ENCODE measurements at regions not wholly inside any gene's neighbourhood (a gene's known extent, or its start where the extent isn't known, plus 50 kb on each side); places are given as distances from the start of the nearest gene placed in this dataset.

- no peak for DNase-seq
Observed at GRCh38 chr13:109586509-109587346, 199.7 kb downstream of the IRS2 start.

- no peak for DNase-seq
Observed at GRCh38 chr13:109584844-109585361, 201.5 kb downstream of the IRS2 start.

- DNase-seq = no peak
Observed at GRCh38 chr13:109577191-109577700, 209.1 kb downstream of the IRS2 start.

GRCh38 chr13:109576331-109576813, 210.0 kb downstream of the IRS2 start:
- DNase-seq = peak; percentile 94 to 95

GRCh38 chr13:109575821-109576220, 210.6 kb downstream of the IRS2 start:
- DNase-seq = no peak

GRCh38 chr13:109572389-109572788, 214.0 kb downstream of the IRS2 start:
- DNase-seq = no peak

GRCh38 chr13:109569958-109570711, 216.2 kb downstream of the IRS2 start:
- DNase-seq = no peak

- no peak for DNase-seq
Observed at GRCh38 chr13:109568339-109568818, 218.0 kb downstream of the IRS2 start.

GRCh38 chr13:109567315-109567714, 219.1 kb downstream of the IRS2 start:
- no peak for DNase-seq

GRCh38 chr13:109565877-109566276, 220.5 kb downstream of the IRS2 start:
- DNase-seq = no peak

GRCh38 chr13:109548374-109548773, 238.0 kb downstream of the IRS2 start:
- DNase-seq = peak; percentile 38 to 72

GRCh38 chr13:109547942-109548341, 238.4 kb downstream of the IRS2 start:
- no peak for DNase-seq

- no peak for DNase-seq
Observed at GRCh38 chr13:109545931-109546330, 240.5 kb downstream of the IRS2 start.

- DNase-seq = no peak
Observed at GRCh38 chr13:109541081-109541480, 245.3 kb downstream of the IRS2 start.

GRCh38 chr13:109537584-109537983, 248.8 kb downstream of the IRS2 start:
- DNase-seq = no peak

- no peak for DNase-seq
Observed at GRCh38 chr13:109533350-109533749, 253.0 kb downstream of the IRS2 start.

- no peak for DNase-seq
Observed at GRCh38 chr13:109529964-109530363, 256.4 kb downstream of the IRS2 start.

GRCh38 chr13:109521719-109522118, 264.7 kb downstream of the IRS2 start:
- no peak for DNase-seq

- no peak for DNase-seq
Observed at GRCh38 chr13:109517517-109517916, 268.9 kb downstream of the IRS2 start.

GRCh38 chr13:109516186-109516585, 270.2 kb downstream of the IRS2 start:
- DNase-seq = no peak

GRCh38 chr13:109510013-109510412, 276.4 kb downstream of the IRS2 start:
- no peak for DNase-seq

GRCh38 chr13:109509154-109509900, 277.1 kb downstream of the IRS2 start:
- no peak for DNase-seq
